CD8-positive, alpha-beta memory T cell (primary cell): ENCODE measurements at regions not wholly inside any gene's neighbourhood (a gene's known extent, or its start where the extent isn't known, plus 50 kb on each side); places are given as distances from the start of the nearest gene placed in this dataset.

Experiments used
- CTCF ChIA-PET: fragments of 350-600 bp; sonication (Branson Sonifier 250); formaldehyde crosslinking; loops from one replicate; lab custom pipeline; 2021; ENCODE audit warnings: antibody characterized with exemption; lab: Charles Lee
- POLR2A ChIA-PET: fragments of 350-600 bp; sonication (Branson Sonifier 250); formaldehyde crosslinking; loops from one replicate; lab custom pipeline; 2021; ENCODE audit warnings: antibody characterized with exemption; lab: Charles Lee
- DNase-seq, 5 donors: peaks; one replicate each; pipeline versions ENCODE4 v3.0.0 to v3.0.0-alpha.2; 2020 to 2022; ENCODE audit warnings: mixed read lengths in 1 of 5
- H3K27ac ChIP-seq: one replicate; pipeline ENCODE4 v1.7.0; 2013; ENCODE audit warnings: low read depth, mild to moderate bottlenecking, low read length, moderate library complexity
- H3K27me3 ChIP-seq: 2 replicates; pipeline ENCODE4 v1.7.0; 2013; ENCODE audit warnings: low read length, mild to moderate bottlenecking; ENCODE audit not compliant: insufficient read depth, poor library complexity, severe bottlenecking
- H3K36me3 ChIP-seq: 2 replicates; pipeline ENCODE4 v1.7.0; 2013; ENCODE audit warnings: mild to moderate bottlenecking, low read length, moderate library complexity; ENCODE audit not compliant: insufficient read depth
- H3K4me1 ChIP-seq: 2 replicates; pipeline ENCODE4 v1.7.0; 2013; ENCODE audit warnings: mild to moderate bottlenecking, low read length, moderate library complexity; ENCODE audit not compliant: insufficient read depth
- H3K4me3 ChIP-seq: 2 replicates; pipeline ENCODE4 v1.7.0; 2013; ENCODE audit warnings: mild to moderate bottlenecking, low read length
- H3K9me3 ChIP-seq: 2 replicates; pipeline ENCODE4 v1.7.0; 2013; ENCODE audit warnings: mild to moderate bottlenecking, low read length
- H3K27ac Mint-ChIP-seq, 8 donors: one replicate each; pipeline ENCODE4 v1.8.0; 2020 to 2021; ENCODE audit warnings: mixed read lengths in 8 of 8, mild to moderate bottlenecking in 6 of 8, inconsistent platforms in 3 of 8, moderate library complexity in 3 of 8
- H3K27me3 Mint-ChIP-seq, 2 donors: one replicate each; pipeline ENCODE4 v1.8.0; 2020 to 2021; ENCODE audit warnings: mixed read lengths in 2 of 2, mild to moderate bottlenecking in 1 of 2, moderate library complexity in 1 of 2
- H3K36me3 Mint-ChIP-seq, 3 donors: one replicate each; pipeline ENCODE4 v1.8.0; 2020 to 2021; ENCODE audit warnings: mixed read lengths in 3 of 3, inconsistent platforms in 1 of 3, mild to moderate bottlenecking in 1 of 3
- H3K4me1 Mint-ChIP-seq, 3 donors: one replicate each; pipeline ENCODE4 v1.8.0; 2020 to 2021; ENCODE audit warnings: mixed read lengths in 3 of 3, inconsistent platforms in 1 of 3, mild to moderate bottlenecking in 1 of 3
- H3K4me3 Mint-ChIP-seq, 7 donors: one replicate each; pipeline ENCODE4 v1.8.0; 2020 to 2021; ENCODE audit warnings: mixed read lengths in 7 of 7, mild to moderate bottlenecking in 6 of 7, moderate library complexity in 4 of 7, inconsistent platforms in 2 of 7
- H3K9me3 Mint-ChIP-seq, 5 donors: one replicate each; pipeline ENCODE4 v1.8.0; 2020 to 2022; ENCODE audit warnings: mixed read lengths in 5 of 5, mild to moderate bottlenecking in 3 of 5, moderate library complexity in 2 of 5, inconsistent platforms in 1 of 5

GRCh38 chr13:87986639-87987250 lies 315.6 kb downstream of the SLITRK5 start:
- no peaks in the 10 kb centered on the region for H3K36me3 Mint-ChIP-seq
- no peak overlapping the region for H3K27ac Mint-ChIP-seq
- peaks cover 0 to 8% (median 0%) of the 10 kb centered on the region in 5 donors for H3K9me3 Mint-ChIP-seq
- POLR2A ChIA-PET = no interaction called here
- H3K4me1 ChIP-seq = no peaks in the 10 kb centered on the region
- H3K36me3 ChIP-seq = no peaks in the 10 kb centered on the region
- CTCF ChIA-PET = no interaction called here
- H3K27me3 ChIP-seq = no peaks in the 10 kb centered on the region
- H3K27me3 Mint-ChIP-seq = no peaks in the 10 kb centered on the region
- no peaks in the 10 kb centered on the region for H3K4me1 Mint-ChIP-seq
- H3K9me3 ChIP-seq = no peaks in the 10 kb centered on the region
- H3K27ac ChIP-seq = no peak overlapping the region
- DNase-seq = no peak
- no peak overlapping the region for H3K4me3 ChIP-seq
- H3K4me3 Mint-ChIP-seq = no peak overlapping the region

DNA sequence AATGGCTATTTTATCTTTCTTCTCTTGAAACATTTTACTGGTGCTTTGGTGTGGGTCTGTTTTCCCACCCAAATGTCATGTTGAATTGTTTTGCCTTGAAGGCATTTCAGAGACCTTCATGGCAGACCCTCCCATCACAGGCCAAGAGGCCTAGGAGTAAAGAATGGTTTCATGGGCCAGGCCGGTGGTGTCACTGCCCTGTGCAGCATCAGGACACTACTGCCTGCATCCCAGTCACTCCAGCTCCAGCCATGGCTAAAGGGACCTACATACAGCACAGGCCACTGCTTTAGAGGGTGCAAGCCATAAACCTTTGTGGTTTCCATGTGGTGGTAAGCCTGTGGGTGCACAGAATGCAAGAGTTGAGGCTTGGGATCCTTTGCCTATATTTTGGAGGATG lies 326.9 kb downstream of the SLITRK5 start:
- Mint-ChIP-seq H3K9me3 (peaks cover 4 to 8% (median 7%) of the 10 kb centered on the region in 5 donors), H3K27me3 (no peaks in the 10 kb centered on the region), H3K27ac (no peak overlapping the region), H3K4me3 (no peak overlapping the region), H3K36me3 (no peaks in the 10 kb centered on the region), H3K4me1 (no peaks in the 10 kb centered on the region)
- Histone ChIP-seq H3K4me1 (no peaks in the 10 kb centered on the region), H3K9me3 (no peaks in the 10 kb centered on the region), H3K27me3 (no peaks in the 10 kb centered on the region), H3K36me3 (no peaks in the 10 kb centered on the region), H3K4me3 (no peak overlapping the region), H3K27ac (no peak overlapping the region)
- POLR2A ChIA-PET = no interaction called here
- CTCF ChIA-PET = no interaction called here
- no peak for DNase-seq

GRCh38 chr13:87999240-87999700 lies 328.1 kb downstream of the SLITRK5 start:
- Histone ChIP-seq H3K27me3 (no peaks in the 10 kb centered on the region), H3K27ac (no peak overlapping the region), H3K9me3 (no peaks in the 10 kb centered on the region), H3K4me1 (no peaks in the 10 kb centered on the region), H3K36me3 (no peaks in the 10 kb centered on the region), H3K4me3 (no peak overlapping the region)
- POLR2A ChIA-PET = no interaction called here
- CTCF ChIA-PET = no interaction called here
- Mint-ChIP-seq H3K27me3 (no peaks in the 10 kb centered on the region), H3K4me1 (no peaks in the 10 kb centered on the region), H3K27ac (no peak overlapping the region), H3K36me3 (no peaks in the 10 kb centered on the region), H3K4me3 (no peak overlapping the region), H3K9me3 (peaks cover 5 to 10% (median 6%) of the 10 kb centered on the region in 5 donors)
- no peak for DNase-seq

DNA sequence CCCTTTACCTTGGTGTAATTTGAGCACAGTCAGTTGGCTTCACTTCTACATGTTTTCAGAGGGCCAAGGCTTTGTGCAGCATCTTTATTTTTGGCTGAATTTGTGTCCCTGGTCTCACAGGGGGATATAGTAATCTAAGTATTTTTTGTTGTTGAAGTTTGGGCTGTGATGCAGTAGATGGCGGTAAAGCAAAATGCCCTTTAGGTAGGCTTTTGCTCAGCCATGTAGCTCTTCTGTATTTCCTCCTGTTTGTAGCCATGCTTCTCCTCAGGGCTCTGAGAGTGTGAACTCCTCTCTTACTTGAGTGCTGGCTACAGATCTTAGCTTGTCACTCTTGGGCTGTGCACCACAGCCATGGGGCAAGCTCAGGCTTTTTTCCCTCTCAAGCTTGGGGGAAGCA lies 328.6 kb downstream of the SLITRK5 start:
- H3K27ac ChIP-seq = no peak overlapping the region
- no peak overlapping the region for H3K4me3 ChIP-seq
- Mint-ChIP-seq H3K36me3 (no peaks in the 10 kb centered on the region), H3K27me3 (no peaks in the 10 kb centered on the region), H3K27ac (no peak overlapping the region), H3K4me3 (no peak overlapping the region), H3K4me1 (no peaks in the 10 kb centered on the region), H3K9me3 (peaks cover 6 to 10% (median 8%) of the 10 kb centered on the region in 5 donors)
- ChIA-PET CTCF (no interaction called here), POLR2A (no interaction called here)
- H3K9me3 ChIP-seq = no peaks in the 10 kb centered on the region
- H3K36me3 ChIP-seq = no peaks in the 10 kb centered on the region
- H3K4me1 ChIP-seq = no peaks in the 10 kb centered on the region
- DNase-seq = no peak
- no peaks in the 10 kb centered on the region for H3K27me3 ChIP-seq

GRCh38 chr13:88000239-88000638 lies 329.1 kb downstream of the SLITRK5 start:
- Mint-ChIP-seq H3K4me3 (no peak overlapping the region), H3K36me3 (no peaks in the 10 kb centered on the region)
- POLR2A ChIA-PET = no interaction called here

GRCh38 chr13:88000787-88001186 lies 329.6 kb downstream of the SLITRK5 start:
- Mint-ChIP-seq H3K27ac (no peak overlapping the region), H3K27me3 (peaks cover 0 to 2% of the 10 kb centered on the region in 2 donors), H3K4me1 (no peaks in the 10 kb centered on the region), H3K4me3 (no peak overlapping the region), H3K9me3 (peaks cover 6 to 10% (median 8%) of the 10 kb centered on the region in 5 donors), H3K36me3 (no peaks in the 10 kb centered on the region)
- DNase-seq = no peak
- Histone ChIP-seq H3K4me1 (no peaks in the 10 kb centered on the region), H3K27me3 (no peaks in the 10 kb centered on the region), H3K9me3 (no peaks in the 10 kb centered on the region), H3K4me3 (no peak overlapping the region), H3K27ac (no peak overlapping the region), H3K36me3 (no peaks in the 10 kb centered on the region)
- POLR2A ChIA-PET = no interaction called here
- CTCF ChIA-PET = no interaction called here

More at GRCh38 chr13:88000239-88000638, 329.1 kb downstream of the SLITRK5 start:
- Mint-ChIP-seq H3K9me3 (peaks cover 6 to 10% (median 8%) of the 10 kb centered on the region in 5 donors), H3K4me1 (no peaks in the 10 kb centered on the region), H3K27me3 (no peaks in the 10 kb centered on the region), H3K27ac (no peak overlapping the region)
- CTCF ChIA-PET = no interaction called here
- Histone ChIP-seq H3K27me3 (no peaks in the 10 kb centered on the region), H3K36me3 (no peaks in the 10 kb centered on the region), H3K4me1 (no peaks in the 10 kb centered on the region), H3K4me3 (no peak overlapping the region), H3K9me3 (no peaks in the 10 kb centered on the region), H3K27ac (no peak overlapping the region)
- DNase-seq = no peak

- no peaks in the 10 kb centered on the region for H3K36me3 ChIP-seq
- no peak overlapping the region for H3K4me3 Mint-ChIP-seq
- H3K9me3 ChIP-seq = no peaks in the 10 kb centered on the region
- no peak overlapping the region for H3K27ac Mint-ChIP-seq
- no peak for DNase-seq
- peaks cover 0 to 14% (median 5%) of the 10 kb centered on the region in 5 donors for H3K9me3 Mint-ChIP-seq
- ChIA-PET CTCF (no interaction called here), POLR2A (no interaction called here)
- no peak overlapping the region for H3K27ac ChIP-seq
- H3K4me1 ChIP-seq = no peaks in the 10 kb centered on the region
- no peaks in the 10 kb centered on the region for H3K27me3 ChIP-seq
- no peaks in the 10 kb centered on the region for H3K4me1 Mint-ChIP-seq
- no peaks in the 10 kb centered on the region for H3K36me3 Mint-ChIP-seq
- no peak overlapping the region for H3K4me3 ChIP-seq
- H3K27me3 Mint-ChIP-seq = peaks cover 0 to 2% of the 10 kb centered on the region in 2 donors
Observed at GRCh38 chr13:88005188-88005587, 334.0 kb downstream of the SLITRK5 start.

DNA sequence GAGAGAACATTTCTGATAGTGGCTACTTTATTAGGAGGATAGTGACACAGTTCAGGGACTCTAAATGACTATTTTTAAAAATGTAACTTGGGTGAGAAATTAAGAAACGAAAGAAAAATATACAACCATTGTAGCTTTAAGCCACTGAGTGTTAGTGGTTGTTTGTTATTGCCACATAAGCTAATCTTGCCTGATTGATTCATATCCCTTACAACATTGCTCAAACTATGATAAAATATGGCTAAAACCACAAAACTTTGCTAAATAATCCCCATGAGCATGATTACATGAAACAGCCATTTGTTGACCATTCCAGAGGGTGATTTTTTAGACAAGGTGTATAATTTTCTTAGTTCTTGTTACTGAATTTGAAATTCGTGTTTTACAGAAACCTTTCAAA lies 343.4 kb downstream of the SLITRK5 start:
- no peak overlapping the region for H3K4me3 Mint-ChIP-seq
- Histone ChIP-seq H3K36me3 (no peaks in the 10 kb centered on the region), H3K4me1 (no peaks in the 10 kb centered on the region), H3K27me3 (no peaks in the 10 kb centered on the region), H3K27ac (no peak overlapping the region), H3K4me3 (no peak overlapping the region), H3K9me3 (no peaks in the 10 kb centered on the region)
- peaks cover 7 to 13% (median 10%) of the 10 kb centered on the region in 5 donors for H3K9me3 Mint-ChIP-seq
- H3K27me3 Mint-ChIP-seq = peaks cover 0 to 2% of the 10 kb centered on the region in 2 donors
- POLR2A ChIA-PET = no interaction called here
- no peaks in the 10 kb centered on the region for H3K4me1 Mint-ChIP-seq
- DNase-seq = no peak
- H3K36me3 Mint-ChIP-seq = peaks cover 0 to 3% (median 0%) of the 10 kb centered on the region in 3 donors
- CTCF ChIA-PET = no interaction called here
- no peak overlapping the region for H3K27ac Mint-ChIP-seq
